Stomach smooth muscle (tissue), 2 donors: ENCODE measurements at regions not wholly inside any gene's neighbourhood (a gene's known extent, or its start where the extent isn't known, plus 50 kb on each side); places are given as distances from the start of the nearest gene placed in this dataset.
"Not testable (repeated sequence)": the region's sequence is repeated elsewhere in the genome, so short reads cannot be mapped to it uniquely, and the experiment has no call there.

Source experiments
- H3K27ac ChIP-seq: one replicate; pipeline ENCODE4 v1.7.0; 2013; ENCODE audit warnings: mild to moderate bottlenecking, low read length, inconsistent platforms
- H3K27me3 ChIP-seq, 2 donors: one replicate each; pipeline ENCODE4 v1.7.0; 2013; ENCODE audit warnings: low read length in 2 of 2; ENCODE audit not compliant: insufficient read depth in 2 of 2, control insufficient read depth in 1 of 2
- H3K36me3 ChIP-seq, 2 donors: one replicate each; pipeline ENCODE4 v1.7.0; 2013; ENCODE audit warnings: low read length in 2 of 2; ENCODE audit not compliant: control insufficient read depth in 2 of 2, insufficient read depth in 2 of 2
- H3K4me1 ChIP-seq: one replicate; pipeline ENCODE4 v1.7.0; 2013; ENCODE audit warnings: low read length; ENCODE audit not compliant: control insufficient read depth, insufficient read depth
- H3K4me3 ChIP-seq, 2 donors: one replicate each; pipeline ENCODE4 v1.7.0; 2013; ENCODE audit warnings: low read length in 2 of 2
- H3K9ac ChIP-seq, 2 donors: one replicate each; pipeline ENCODE4 v1.7.0; 2013; ENCODE audit warnings: low read length in 2 of 2, mild to moderate bottlenecking in 1 of 2
- H3K9me3 ChIP-seq, 2 donors: one replicate each; pipeline ENCODE4 v1.7.0; 2013; ENCODE audit warnings: low read length in 2 of 2; ENCODE audit not compliant: control insufficient read depth in 2 of 2
- donor health status: healthy.
- donor health status: Pancreatic carcinoma.

- H3K4me3 ChIP-seq, H3K36me3 ChIP-seq, H3K4me1 ChIP-seq, H3K27ac ChIP-seq, H3K9ac ChIP-seq, H3K27me3 ChIP-seq, H3K9me3 ChIP-seq: not testable (repeated sequence)
These were observed 105.0 kb upstream of the FAM90A1 start for GRCh38 chr12:8332373-8332772.

GRCh38 chr12:8351073-8351472 is 104.7 kb upstream of the CLEC6A start:
- H3K9me3 ChIP-seq, H3K27ac ChIP-seq, H3K9ac ChIP-seq, H3K4me3 ChIP-seq, H3K27me3 ChIP-seq, H3K36me3 ChIP-seq, H3K4me1 ChIP-seq: not testable (repeated sequence)

GRCh38 chr12:8354741-8355140 is 101.0 kb upstream of the CLEC6A start:
- H3K27ac ChIP-seq, H3K36me3 ChIP-seq, H3K4me3 ChIP-seq, H3K9ac ChIP-seq, H3K4me1 ChIP-seq, H3K27me3 ChIP-seq, H3K9me3 ChIP-seq: not testable (repeated sequence)

- not testable (repeated sequence) for H3K4me1 ChIP-seq, H3K36me3 ChIP-seq, H3K9ac ChIP-seq, H3K27ac ChIP-seq, H3K9me3 ChIP-seq, H3K4me3 ChIP-seq, H3K27me3 ChIP-seq
These were observed 100.2 kb upstream of the CLEC6A start for GRCh38 chr12:8355531-8355930.

GRCh38 chr12:8373744-8374143 is 82.0 kb upstream of the CLEC6A start:
- not testable (repeated sequence) for H3K27ac ChIP-seq, H3K27me3 ChIP-seq, H3K9me3 ChIP-seq, H3K4me3 ChIP-seq, H3K4me1 ChIP-seq, H3K9ac ChIP-seq, H3K36me3 ChIP-seq

GRCh38 chr12:8375122-8375521 is 80.6 kb upstream of the CLEC6A start:
- H3K4me3 ChIP-seq, H3K9ac ChIP-seq, H3K9me3 ChIP-seq, H3K36me3 ChIP-seq, H3K27me3 ChIP-seq, H3K4me1 ChIP-seq, H3K27ac ChIP-seq: not testable (repeated sequence)

- H3K36me3 ChIP-seq, H3K4me1 ChIP-seq, H3K4me3 ChIP-seq, H3K9ac ChIP-seq, H3K9me3 ChIP-seq, H3K27me3 ChIP-seq, H3K27ac ChIP-seq: not testable (repeated sequence)
These were observed 78.0 kb upstream of the CLEC6A start for GRCh38 chr12:8377756-8378155.

GRCh38 chr12:8382556-8382955 is 73.2 kb upstream of the CLEC6A start:
- H3K9ac ChIP-seq, H3K9me3 ChIP-seq, H3K36me3 ChIP-seq, H3K27ac ChIP-seq, H3K4me1 ChIP-seq, H3K27me3 ChIP-seq, H3K4me3 ChIP-seq: not testable (repeated sequence)

GRCh38 chr12:8384686-8385085 is 71.1 kb upstream of the CLEC6A start:
- not testable (repeated sequence) for H3K36me3 ChIP-seq, H3K9me3 ChIP-seq, H3K27me3 ChIP-seq, H3K4me3 ChIP-seq, H3K27ac ChIP-seq, H3K9ac ChIP-seq, H3K4me1 ChIP-seq

- not testable (repeated sequence) for H3K27me3 ChIP-seq, H3K4me3 ChIP-seq, H3K4me1 ChIP-seq, H3K9ac ChIP-seq, H3K9me3 ChIP-seq, H3K27ac ChIP-seq, H3K36me3 ChIP-seq
These were observed 70.3 kb upstream of the CLEC6A start for GRCh38 chr12:8385431-8385830.

- H3K4me1 ChIP-seq, H3K9me3 ChIP-seq, H3K36me3 ChIP-seq, H3K27ac ChIP-seq, H3K9ac ChIP-seq, H3K4me3 ChIP-seq, H3K27me3 ChIP-seq: not testable (repeated sequence)
These were observed 69.1 kb upstream of the CLEC6A start for GRCh38 chr12:8386661-8387060.

- not testable (repeated sequence) for H3K9ac ChIP-seq, H3K27ac ChIP-seq, H3K36me3 ChIP-seq, H3K27me3 ChIP-seq, H3K4me1 ChIP-seq, H3K4me3 ChIP-seq, H3K9me3 ChIP-seq
These were observed 66.5 kb upstream of the CLEC6A start for GRCh38 chr12:8389296-8389695.
